Panc1 (cell line): ENCODE measurements at regions not wholly inside any gene's neighbourhood (a gene's known extent, or its start where the extent isn't known, plus 50 kb on each side); places are given as distances from the start of the nearest gene placed in this dataset.

ENCODE experiments used
- CTCF ChIP-seq: fragments of 450-650 bp; IDR thresholded peaks from 2 replicates; pipeline ENCODE4 v1.5.1; 2017; ENCODE audit warnings: mild to moderate bottlenecking
- POLR2AphosphoS5 ChIP-seq: IDR thresholded peaks from 2 replicates; pipeline ENCODE4 v1.6.1; 2012; ENCODE audit warnings: mild to moderate bottlenecking, low read depth, low read length, moderate library complexity
- SIN3A ChIP-seq: IDR thresholded peaks from 2 replicates; pipeline ENCODE4 v1.6.1; 2012; ENCODE audit warnings: low read depth, mild to moderate bottlenecking, low read length, moderate library complexity, borderline replicate concordance; ENCODE audit not compliant: insufficient read depth
- TCF7L2 ChIP-seq: IDR thresholded peaks from 2 replicates; pipeline ENCODE4 v1.6.1; 2011; ENCODE audit warnings: mild to moderate bottlenecking, low read depth, low read length, inconsistent platforms
- TF ChIP-seq, protein P1 (sequence below), 2 experiments: IDR thresholded peaks; 2 replicates each; pipeline ENCODE4 v1.6.1; 2011 to 2012; ENCODE audit warnings: low read depth in 2 of 2, control low read depth in 1 of 2, low read length in 1 of 2, mild to moderate bottlenecking in 1 of 2, moderate library complexity in 1 of 2; ENCODE audit not compliant: insufficient read depth in 1 of 2

GRCh38 chr6:45759472-45759810, 256.2 kb downstream of the CLIC5 start:
- no peak for TF ChIP-seq POLR2AphosphoS5
- no peak for TF ChIP-seq CTCF
- TF ChIP-seq, protein P1, sequence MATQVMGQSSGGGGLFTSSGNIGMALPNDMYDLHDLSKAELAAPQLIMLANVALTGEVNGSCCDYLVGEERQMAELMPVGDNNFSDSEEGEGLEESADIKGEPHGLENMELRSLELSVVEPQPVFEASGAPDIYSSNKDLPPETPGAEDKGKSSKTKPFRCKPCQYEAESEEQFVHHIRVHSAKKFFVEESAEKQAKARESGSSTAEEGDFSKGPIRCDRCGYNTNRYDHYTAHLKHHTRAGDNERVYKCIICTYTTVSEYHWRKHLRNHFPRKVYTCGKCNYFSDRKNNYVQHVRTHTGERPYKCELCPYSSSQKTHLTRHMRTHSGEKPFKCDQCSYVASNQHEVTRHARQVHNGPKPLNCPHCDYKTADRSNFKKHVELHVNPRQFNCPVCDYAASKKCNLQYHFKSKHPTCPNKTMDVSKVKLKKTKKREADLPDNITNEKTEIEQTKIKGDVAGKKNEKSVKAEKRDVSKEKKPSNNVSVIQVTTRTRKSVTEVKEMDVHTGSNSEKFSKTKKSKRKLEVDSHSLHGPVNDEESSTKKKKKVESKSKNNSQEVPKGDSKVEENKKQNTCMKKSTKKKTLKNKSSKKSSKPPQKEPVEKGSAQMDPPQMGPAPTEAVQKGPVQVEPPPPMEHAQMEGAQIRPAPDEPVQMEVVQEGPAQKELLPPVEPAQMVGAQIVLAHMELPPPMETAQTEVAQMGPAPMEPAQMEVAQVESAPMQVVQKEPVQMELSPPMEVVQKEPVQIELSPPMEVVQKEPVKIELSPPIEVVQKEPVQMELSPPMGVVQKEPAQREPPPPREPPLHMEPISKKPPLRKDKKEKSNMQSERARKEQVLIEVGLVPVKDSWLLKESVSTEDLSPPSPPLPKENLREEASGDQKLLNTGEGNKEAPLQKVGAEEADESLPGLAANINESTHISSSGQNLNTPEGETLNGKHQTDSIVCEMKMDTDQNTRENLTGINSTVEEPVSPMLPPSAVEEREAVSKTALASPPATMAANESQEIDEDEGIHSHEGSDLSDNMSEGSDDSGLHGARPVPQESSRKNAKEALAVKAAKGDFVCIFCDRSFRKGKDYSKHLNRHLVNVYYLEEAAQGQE (IDR thresholded peaks at IDR 0.05; ENCODE audit: insufficient read depth in 1 of 2, low read depth in 2 of 2, low read length in 1 of 2) = no peak
- no peak for TF ChIP-seq SIN3A
- no peak for TF ChIP-seq TCF7L2
